G401 (cell line): ENCODE measurements at regions not wholly inside any gene's neighbourhood (a gene's known extent, or its start where the extent isn't known, plus 50 kb on each side); places are given as distances from the start of the nearest gene placed in this dataset.

ENCODE experiments used
- DNase-seq: peaks from one replicate; pipeline ENCODE4 v3.0.0-alpha.2; 2015; ENCODE audit warnings: low spot score
- in situ Hi-C: cut with HindIII; loops from 2 replicates; pipeline ENCODE4 v1.10.0; 2016; ENCODE audit warnings: low sequenced_read_pairs, mixed read lengths

- no peak for DNase-seq
- in situ Hi-C loops, result no loop called here
Measured at GRCh38 chr17:70791748-70792443, 622.6 kb downstream of the KCNJ2 start.

- no peak for DNase-seq
- in situ Hi-C loops, result no loop called here
Measured at GRCh38 chr17:70794738-70795137, 625.4 kb downstream of the KCNJ2 start.

GRCh38 chr17:70795620-70796019, 626.3 kb downstream of the KCNJ2 start:
- no peak for DNase-seq
- in situ Hi-C loops, result no loop called here

- in situ Hi-C loops, result no loop called here
- DNase-seq, result no peak
Measured at GRCh38 chr17:70796757-70797156, 627.4 kb downstream of the KCNJ2 start.

- DNase-seq, result no peak
- in situ Hi-C loops, result no loop called here
Measured at GRCh38 chr17:70797166-70797565, 627.8 kb downstream of the KCNJ2 start.

GRCh38 chr17:70804161-70804560, 634.8 kb downstream of the KCNJ2 start:
- no peak for DNase-seq
- in situ Hi-C loops, result no loop called here

- DNase-seq, result no peak
- in situ Hi-C loops, result no loop called here
Measured at GRCh38 chr17:70808596-70808995, 639.3 kb downstream of the KCNJ2 start.

GRCh38 chr17:70810609-70811008, 641.3 kb downstream of the KCNJ2 start:
- no peak for DNase-seq
- in situ Hi-C loops, result no loop called here

- no peak for DNase-seq
- in situ Hi-C loops, result no loop called here
Measured at GRCh38 chr17:70813355-70813930, 644.1 kb downstream of the KCNJ2 start.

GRCh38 chr17:70819183-70819582, 649.9 kb downstream of the KCNJ2 start:
- DNase-seq, result no peak
- in situ Hi-C loops, result no loop called here

- no peak for DNase-seq
- in situ Hi-C loops, result no loop called here
Measured at GRCh38 chr17:70820276-70820675, 650.9 kb downstream of the KCNJ2 start.

GRCh38 chr17:70825321-70826125, 656.2 kb downstream of the KCNJ2 start:
- in situ Hi-C loops, result no loop called here
- DNase-seq, result no peak

GRCh38 chr17:70829876-70830275, 660.5 kb downstream of the KCNJ2 start:
- DNase-seq, result no peak
- in situ Hi-C loops, result no loop called here

- in situ Hi-C loops, result no loop called here
- no peak for DNase-seq
Measured at GRCh38 chr17:70834039-70834438, 664.7 kb downstream of the KCNJ2 start.

- in situ Hi-C loops, result no loop called here
- DNase-seq, result no peak
Measured at GRCh38 chr17:70848785-70849184, 679.5 kb downstream of the KCNJ2 start.

- in situ Hi-C loops, result no loop called here
- no peak for DNase-seq
Measured at GRCh38 chr17:70855401-70856054, 686.2 kb downstream of the KCNJ2 start.

GRCh38 chr17:70857351-70857750, 688.0 kb downstream of the KCNJ2 start:
- in situ Hi-C loops, result no loop called here

GRCh38 chr17:70859829-70860228, 690.5 kb downstream of the KCNJ2 start:
- in situ Hi-C loops, result no loop called here
- DNase-seq, result no peak

More at GRCh38 chr17:70857351-70857750, 688.0 kb downstream of the KCNJ2 start:
- no peak for DNase-seq

- DNase-seq, result no peak
- in situ Hi-C loops, result no loop called here
Measured at GRCh38 chr17:70862295-70862694, 693.0 kb downstream of the KCNJ2 start.
